NCI-H1092 treated with DMSO at 0.1 percent for 48 hours (cell line): ENCODE measurements at regions not wholly inside any gene's neighbourhood (a gene's known extent, or its start where the extent isn't known, plus 50 kb on each side); places are given as distances from the start of the nearest gene placed in this dataset.

Experiments
- DNase-seq: peaks from one replicate; lab custom pipeline; 2025; lab: John Stamatoyannopoulos, UW

- DNase-seq = no peak
These were observed 189.4 kb upstream of the RREB1 start for GRCh38 chr6:6918216-6918983.

GRCh38 chr6:6919173-6919572 is 188.6 kb upstream of the RREB1 start:
- no peak for DNase-seq

DNA sequence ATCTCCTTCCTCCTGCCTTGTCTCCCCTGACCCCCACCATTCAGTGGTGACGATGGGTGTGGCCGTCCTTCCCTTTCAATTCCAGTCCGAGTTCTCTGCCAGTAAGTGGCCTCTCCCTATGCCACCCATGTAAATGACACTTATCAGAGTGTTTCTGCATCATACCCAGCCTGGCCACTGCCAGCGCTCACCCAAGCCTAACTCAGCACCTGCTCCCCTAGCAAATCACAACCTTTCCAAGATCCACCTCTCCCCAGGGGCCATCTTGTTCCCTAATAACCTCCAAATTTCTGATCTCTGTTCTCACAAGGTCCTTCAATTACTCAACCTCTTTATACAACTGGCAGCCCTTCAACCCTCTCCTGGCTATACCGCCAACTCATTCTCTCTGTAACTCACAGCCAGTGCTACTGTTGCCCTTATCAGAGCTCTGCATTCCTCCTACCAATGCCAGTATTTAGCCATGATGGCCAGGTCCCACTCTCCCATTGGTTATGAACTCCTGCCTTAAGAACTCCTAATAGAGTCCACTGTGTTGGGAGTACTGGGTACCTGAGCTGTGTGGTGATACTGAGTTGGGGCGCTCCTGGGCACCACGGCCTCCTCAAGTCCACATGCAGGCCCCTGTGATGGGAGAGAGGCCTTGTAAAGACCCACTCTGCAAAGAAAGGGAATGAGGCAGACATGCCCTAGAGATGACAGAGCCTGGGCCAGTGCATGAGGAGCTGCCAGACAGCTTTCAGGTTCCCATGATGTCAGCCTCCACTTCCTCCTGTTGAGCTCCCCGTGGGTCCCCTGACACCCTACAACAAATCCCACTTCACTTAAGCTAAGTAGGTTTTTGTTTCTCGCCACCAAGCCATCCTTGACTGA is 187.4 kb upstream of the RREB1 start:
- DNase-seq = no peak

- no peak for DNase-seq
These were observed 186.8 kb upstream of the RREB1 start for GRCh38 chr6:6920987-6921313.

DNA sequence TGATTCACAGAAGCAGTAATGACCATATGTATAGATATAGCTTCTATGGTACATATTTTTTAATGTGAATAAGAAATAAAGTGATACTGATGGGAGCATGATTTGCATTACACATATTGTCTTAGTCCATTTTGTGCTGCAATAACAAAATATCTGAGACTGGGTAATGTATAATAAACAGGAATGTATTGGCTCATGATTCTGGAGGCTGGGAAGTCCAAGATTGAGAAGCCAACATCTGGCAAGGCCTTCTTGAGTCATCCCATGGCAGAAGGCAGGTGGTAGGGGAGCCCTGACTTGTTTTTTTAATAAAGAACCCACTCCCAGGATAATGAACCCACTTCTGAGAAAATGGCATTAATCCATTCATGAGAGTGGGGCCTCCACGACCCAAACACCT is 185.6 kb upstream of the RREB1 start:
- no peak for DNase-seq

DNA sequence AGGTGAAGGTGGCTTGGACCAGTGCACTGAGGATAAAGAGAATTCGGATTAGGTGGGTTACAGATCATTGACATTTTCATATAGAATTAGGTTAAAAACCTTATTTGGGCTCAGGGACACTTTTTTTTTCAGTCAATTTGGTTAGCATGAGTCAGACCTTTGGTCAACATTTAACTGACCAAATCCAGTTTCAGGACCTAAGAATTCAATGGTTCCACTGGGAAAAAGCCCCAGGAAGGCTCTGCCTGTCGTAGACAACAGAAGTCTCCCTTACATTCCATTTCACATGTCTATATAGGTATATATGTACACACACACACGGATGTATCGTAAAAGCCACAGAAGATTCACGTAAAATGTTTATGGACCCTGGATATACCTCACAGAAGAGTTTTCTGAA is 184.2 kb upstream of the RREB1 start:
- DNase-seq = no peak

DNA sequence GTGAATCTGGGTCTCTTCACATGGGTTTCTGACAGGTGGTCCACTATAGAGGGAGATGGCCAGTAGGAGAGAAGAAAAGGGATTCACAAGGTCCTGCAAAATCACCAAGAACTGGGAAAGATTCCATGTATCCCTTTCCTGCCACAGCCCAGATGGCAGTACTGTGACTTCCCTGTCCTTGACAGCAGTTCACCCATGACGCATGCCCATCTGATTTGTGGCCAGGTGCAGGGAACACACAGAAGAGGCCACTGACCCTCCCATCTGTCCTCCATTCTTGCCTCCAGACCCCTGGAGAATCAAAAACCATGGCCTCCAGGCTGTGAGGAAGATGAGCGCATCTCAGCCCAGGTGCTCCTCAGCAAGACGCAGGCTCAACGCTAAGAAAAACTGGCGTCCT is 183.1 kb upstream of the RREB1 start:
- DNase-seq = no peak

DNA sequence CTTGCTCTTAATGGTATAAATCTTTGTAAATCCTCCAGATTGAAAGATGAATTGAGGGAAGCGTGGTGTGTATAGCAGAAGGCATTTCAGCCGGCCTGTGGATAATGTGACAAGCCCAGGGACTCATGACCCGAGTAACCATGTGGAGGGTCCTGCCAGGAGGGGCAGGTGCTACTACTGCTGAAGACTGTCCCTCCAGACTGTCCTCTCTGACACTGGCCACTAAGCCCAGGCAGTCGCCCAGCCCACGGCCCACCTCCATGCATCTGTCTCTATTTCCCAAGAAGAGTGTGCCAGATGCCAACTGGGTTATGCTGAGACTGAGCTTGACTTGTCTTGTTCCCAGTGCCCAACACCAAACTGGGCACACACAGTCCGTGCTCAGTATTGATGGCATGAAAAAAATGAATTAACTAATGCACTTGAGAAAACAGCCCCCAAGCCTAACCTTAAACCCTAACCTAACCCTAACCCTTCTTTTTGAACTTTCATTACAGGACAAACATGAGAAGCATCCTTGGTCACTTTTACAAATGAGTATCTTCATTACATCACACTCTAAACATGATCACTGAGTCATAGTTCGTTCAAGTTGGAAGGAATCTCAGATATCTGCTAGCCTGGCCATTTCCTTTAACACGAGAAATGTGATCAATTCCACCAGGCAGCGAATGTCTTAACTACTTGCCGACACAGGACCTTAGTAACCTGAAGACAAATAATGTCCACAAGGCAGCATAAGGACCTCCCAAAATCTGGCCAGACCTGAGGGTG is 182.2 kb upstream of the RREB1 start:
- no peak for DNase-seq

DNA sequence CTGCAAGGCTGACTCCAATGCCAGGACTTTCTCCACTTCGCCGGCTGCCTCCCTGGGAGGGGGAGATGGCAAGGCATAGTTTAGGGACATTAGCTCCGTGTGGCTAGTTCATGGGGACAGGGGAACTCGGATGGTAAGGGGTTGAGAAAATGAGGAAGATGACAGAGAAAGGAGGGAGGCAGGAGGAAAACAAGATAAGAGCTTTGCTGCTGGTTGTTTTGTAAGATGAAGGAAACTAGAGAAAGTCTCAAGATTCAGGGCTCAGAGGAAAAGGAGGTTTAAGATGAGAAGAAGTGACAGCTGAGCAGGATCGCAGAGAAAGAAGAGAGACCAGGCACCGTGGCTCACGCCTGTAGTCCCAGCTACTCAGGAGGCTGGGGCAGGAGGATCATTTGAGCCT is 180.9 kb upstream of the RREB1 start:
- DNase-seq = no peak

DNA sequence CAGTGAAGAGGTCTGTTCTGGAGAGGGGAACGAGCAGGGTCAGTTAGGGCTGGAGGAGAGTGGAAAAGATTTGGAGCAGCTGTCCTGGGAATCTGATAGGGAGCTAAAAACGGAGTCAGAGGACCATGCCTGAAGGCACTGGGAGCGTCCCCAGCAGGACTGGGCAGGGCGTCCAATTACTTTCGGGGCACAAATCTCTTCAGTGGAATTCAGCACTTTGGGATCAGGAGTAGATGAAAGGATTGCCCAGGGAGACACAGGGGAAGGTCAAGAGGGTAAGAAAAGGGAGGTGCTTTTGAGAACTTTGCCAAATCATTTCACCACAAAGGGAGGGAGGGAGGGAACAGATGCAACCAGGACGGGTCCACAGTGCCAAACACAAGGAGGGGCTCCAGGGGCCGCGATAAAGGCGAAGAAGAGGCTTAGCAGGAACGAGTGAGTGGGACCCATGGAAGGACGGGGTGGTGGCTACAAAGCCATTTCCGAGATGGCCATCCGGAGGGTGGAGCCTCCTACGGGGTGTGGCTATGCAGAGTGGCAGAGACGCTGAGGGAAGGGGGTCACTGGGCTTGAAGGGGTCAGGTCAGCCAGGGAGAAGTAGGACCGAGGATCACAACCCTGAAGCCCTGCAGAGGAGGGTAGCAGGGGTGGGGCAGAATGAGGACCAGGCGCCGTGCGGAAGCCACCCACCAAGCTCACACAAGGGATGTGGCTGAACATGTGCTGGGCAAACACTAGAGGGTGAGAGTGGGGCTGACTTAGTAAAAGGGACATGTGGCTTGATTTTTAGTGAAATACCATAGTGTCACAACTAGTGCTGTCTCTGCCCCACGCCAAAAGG is 180.0 kb upstream of the RREB1 start:
- no peak for DNase-seq

DNA sequence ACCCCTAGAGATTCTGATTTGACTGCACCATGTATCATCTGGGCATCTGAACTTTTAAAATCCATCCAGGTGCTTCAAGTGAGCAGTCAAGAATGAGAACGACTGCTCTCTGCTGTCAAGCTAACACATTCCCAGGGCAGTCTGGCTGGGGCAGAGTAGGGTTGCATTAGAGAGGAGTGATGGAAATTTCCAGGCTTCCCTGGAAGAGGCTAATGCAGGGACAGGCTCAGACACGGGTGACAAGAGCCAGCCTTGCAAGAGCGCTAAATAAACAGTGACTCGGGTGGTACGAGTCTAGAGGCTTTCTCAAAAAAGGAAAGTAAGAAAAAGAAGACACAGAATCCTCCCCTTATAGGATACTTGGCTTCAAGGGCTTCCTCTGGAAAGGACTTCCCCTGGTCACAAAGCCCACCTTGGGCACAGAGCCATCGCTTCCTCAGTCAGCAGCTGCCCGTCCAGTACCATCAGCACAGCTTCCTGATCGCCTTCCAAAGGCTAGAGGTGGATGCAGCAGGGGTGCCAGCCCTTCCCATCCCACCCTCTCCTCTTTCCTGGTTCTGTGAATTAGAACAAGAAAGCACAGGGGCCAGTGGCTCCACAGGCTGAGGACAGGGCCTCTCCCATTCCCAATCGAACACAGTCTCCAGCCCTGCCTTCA is 177.4 kb upstream of the RREB1 start:
- peak; percentile 6 for DNase-seq

- DNase-seq = peak; percentile 21
These were observed 176.4 kb upstream of the RREB1 start for GRCh38 chr6:6931071-6932025.

DNA sequence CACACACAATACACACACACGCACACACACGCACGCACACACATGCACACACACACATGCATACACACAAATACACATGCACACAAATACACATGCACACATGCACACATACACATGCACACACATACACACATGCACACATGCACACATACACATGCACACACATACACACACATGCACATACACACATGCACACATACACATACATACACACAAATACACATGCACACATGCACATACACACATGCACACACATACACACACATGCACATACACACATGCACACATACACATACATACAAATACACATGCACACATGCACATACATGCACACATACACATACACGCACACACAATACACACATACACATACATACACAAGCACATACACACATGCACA is 175.4 kb upstream of the RREB1 start:
- no peak for DNase-seq

GRCh38 chr6:6932968-6933367 is 174.8 kb upstream of the RREB1 start:
- DNase-seq = no peak

DNA sequence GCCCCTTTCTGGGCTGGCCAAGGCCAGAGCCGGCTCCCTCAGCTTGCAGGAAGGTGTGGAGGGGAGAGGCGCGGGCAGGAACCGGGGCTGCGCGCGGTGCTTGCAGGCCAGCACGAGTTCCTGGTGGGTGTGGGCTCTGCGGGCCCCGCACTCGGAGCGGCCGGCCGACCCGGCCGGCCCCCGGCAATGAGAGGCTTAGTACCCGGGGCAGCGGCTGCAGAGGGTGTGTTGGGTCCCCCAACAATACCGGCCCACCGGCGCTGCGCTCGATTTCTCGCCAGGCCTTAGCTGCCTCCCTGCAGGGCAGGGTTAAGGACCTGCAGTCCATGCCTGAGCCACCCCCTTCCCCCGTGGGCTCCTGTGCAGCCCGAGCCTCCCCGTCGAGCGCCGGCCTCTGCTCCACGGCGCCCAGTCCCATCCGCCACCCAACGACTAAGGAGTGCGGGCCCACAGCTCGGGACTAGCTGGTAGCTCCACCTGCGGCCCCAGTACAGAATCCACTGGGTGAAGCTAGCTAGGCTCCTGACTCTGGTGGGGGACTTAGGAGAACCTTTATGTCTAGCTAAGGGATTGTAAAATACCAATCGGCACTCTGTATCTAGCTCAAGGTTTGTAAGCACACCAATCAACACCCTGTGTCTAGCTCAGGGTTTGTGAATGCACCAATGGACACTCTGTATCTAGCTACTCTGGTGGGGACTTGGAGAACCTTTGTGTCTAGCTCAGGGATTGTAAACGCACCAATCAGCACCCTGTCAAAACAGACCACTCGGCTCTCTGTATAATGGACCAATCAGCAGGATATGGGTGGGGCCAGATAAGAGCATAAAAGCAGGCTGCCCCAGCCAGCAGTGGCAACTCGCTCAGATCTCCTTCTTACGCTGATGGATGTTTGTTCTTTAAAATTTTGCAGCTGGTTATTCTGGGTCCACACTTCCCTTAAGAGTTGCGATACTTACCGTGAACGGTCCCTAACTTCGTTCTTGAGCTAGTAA is 167.4 kb upstream of the RREB1 start:
- DNase-seq = no peak

GRCh38 chr6:6941201-6941600 is 166.6 kb upstream of the RREB1 start:
- no peak for DNase-seq

GRCh38 chr6:6942091-6942490 is 165.7 kb upstream of the RREB1 start:
- no peak for DNase-seq

GRCh38 chr6:6942831-6943230 is 164.9 kb upstream of the RREB1 start:
- peak; percentile 75 for DNase-seq

DNA sequence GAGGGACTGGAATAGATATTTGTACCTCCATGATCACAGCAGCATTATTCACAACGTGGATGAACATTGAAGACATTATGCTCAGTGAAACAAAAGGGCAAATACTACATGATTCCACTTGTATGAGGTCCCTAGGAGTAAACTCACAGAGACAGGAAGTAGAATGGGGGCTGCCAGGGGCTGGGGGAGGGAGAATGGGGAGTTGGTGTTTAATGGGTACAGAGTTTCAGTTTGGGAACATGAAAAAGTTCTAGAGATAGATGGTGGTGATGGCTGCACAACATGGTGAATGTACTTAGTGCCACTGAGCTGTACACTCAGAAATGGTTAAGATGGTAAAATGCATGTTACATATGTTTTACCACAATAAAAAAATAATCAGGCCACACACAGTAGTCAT is 164.3 kb upstream of the RREB1 start:
- no peak for DNase-seq
